HepG2 (cell line): ENCODE measurements at regions not wholly inside any gene's neighbourhood (a gene's known extent, or its start where the extent isn't known, plus 50 kb on each side); places are given as distances from the start of the nearest gene placed in this dataset.

ENCODE experiments used
- ATAC-seq: fragments of 200-7000 bp; cut with Tn5 transposase; 3 replicates; pipeline ENCODE4 v1.9.1; 2020; ENCODE audit warnings: mild to moderate bottlenecking, moderate library complexity
- BruUV-seq: library from RNA; stranded (reverse); fragments of 400-500 nt; replicated peaks from 2 replicates; lab custom pipeline; 2021; lab: Mats Ljungman, UMichigan
- CTCF ChIA-PET: fragments of 300-600 bp; formaldehyde crosslinking; extraction: SDS; loops from one replicate; lab custom pipeline; 2021; ENCODE audit warnings: low total read pairs, inconsistent platforms, low intra/inter-chr PET ratio; lab: Yijun Ruan, JAX
- POLR2A ChIA-PET: fragments of 350-600 bp; sonication (Branson Sonifier 250); formaldehyde crosslinking; loops from one replicate; lab custom pipeline; 2020; ENCODE audit warnings: antibody characterized with exemption, inconsistent platforms; lab: Yijun Ruan, JAX
- DNase-seq: peaks from one replicate; pipeline ENCODE4 v3.0.0-alpha.2; 2015; ENCODE audit warnings: low spot score
- FAIRE-seq: peaks from 3 replicates; lab custom pipeline; 2011; peaks lifted over from hg19 to GRCh38; lab: Jason Lieb, UNC
- H2AFZ ChIP-seq: one replicate; pipeline ENCODE4 v1.6.1; 2011; ENCODE audit warnings: low read length, inconsistent platforms
- H3K27ac ChIP-seq: fragments of 300-600 bp; 3 replicates; pipeline ENCODE4 v1.8.0; 2011; ENCODE audit warnings: mixed run types, mild to moderate bottlenecking, mixed read lengths, low read length, inconsistent platforms; ENCODE audit not compliant: insufficient read depth; ENCODE audit errors: extremely low read length
- H3K27me3 ChIP-seq, 2 experiments: fragments of 200-600 bp in 1 of 2; 2 replicates in 1 of 2; 3 replicates in 1 of 2; pipeline versions ENCODE4 v1.6.0 to v1.8.0; 2011; ENCODE audit warnings: low read length in 2 of 2, mild to moderate bottlenecking in 2 of 2, moderate library complexity in 2 of 2, inconsistent platforms in 1 of 2; ENCODE audit not compliant: insufficient read depth in 2 of 2, control insufficient read depth in 1 of 2
- H3K36me3 ChIP-seq, 2 experiments: fragments of 200-600 bp in 1 of 2; replicated peaks in 1 of 2; 2 replicates in 1 of 2; 3 replicates in 1 of 2; pipeline versions ENCODE4 v1.5.1 to v1.8.0; 2011; ENCODE audit warnings: low read length in 2 of 2, inconsistent platforms in 1 of 2; ENCODE audit not compliant: insufficient read depth in 2 of 2, control insufficient read depth in 1 of 2
- H3K4me1 ChIP-seq: 2 replicates; pipeline ENCODE4 v1.5.1; 2012; ENCODE audit warnings: low read length, inconsistent platforms; ENCODE audit not compliant: insufficient read depth
- H3K4me2 ChIP-seq: 2 replicates; pipeline ENCODE4 v1.6.0; 2011; ENCODE audit warnings: low read depth, low read length, inconsistent platforms
- H3K4me3 ChIP-seq, 3 experiments: fragments of 200-600 bp in 1 of 3; sonication (generic), shearing (Covaris generic) in 1 of 3; replicated peaks in 1 of 3; 2 replicates each; pipeline ENCODE4 v1.5.1; 2011 to 2016; ENCODE audit warnings: low read length in 3 of 3, inconsistent platforms in 2 of 3, low read depth in 2 of 3, mild to moderate bottlenecking in 2 of 3, control low read depth in 1 of 3, mixed read lengths in 1 of 3; ENCODE audit not compliant: insufficient read depth in 1 of 3
- H3K79me2 ChIP-seq: one replicate; pipeline ENCODE4 v1.6.1; 2011; ENCODE audit warnings: low read length, inconsistent platforms; ENCODE audit not compliant: insufficient read depth
- H3K9ac ChIP-seq: 2 replicates; pipeline ENCODE4 v1.6.0; 2011; ENCODE audit warnings: mild to moderate bottlenecking, low read depth, low read length, inconsistent platforms; ENCODE audit not compliant: insufficient read depth
- H3K9me3 ChIP-seq: 2 replicates; pipeline ENCODE4 v1.5.1; 2012; ENCODE audit warnings: mild to moderate bottlenecking, low read length
- H4K20me1 ChIP-seq: 2 replicates; pipeline ENCODE4 v1.6.0; 2011; ENCODE audit warnings: inconsistent platforms, mild to moderate bottlenecking, low read length, moderate library complexity; ENCODE audit not compliant: insufficient read depth
- BCL6 ChIP-seq: IDR thresholded peaks from 2 replicates; pipeline ENCODE4 v1.6.1; 2016; ENCODE audit warnings: missing genetic modification reagents, missing compliant biosample characterization
- HOXA5 ChIP-seq: sonication (generic); formaldehyde crosslinking; IDR thresholded peaks from 2 replicates; pipeline ENCODE4 v1.4.0; 2020; ENCODE audit warnings: missing genetic modification reagents
- MTA1 ChIP-seq: sonication (generic); formaldehyde crosslinking; IDR thresholded peaks from 2 replicates; pipeline ENCODE4 v1.4.0; 2020; ENCODE audit warnings: missing genetic modification reagents, mild to moderate bottlenecking, borderline replicate concordance
- ZNF224 ChIP-seq: sonication (generic); formaldehyde crosslinking; IDR thresholded peaks from 2 replicates; pipeline ENCODE4 v1.5.0; 2020; ENCODE audit warnings: mild to moderate bottlenecking, missing genetic modification reagents
- ZNF777 ChIP-seq: sonication (generic); formaldehyde crosslinking; IDR thresholded peaks from 2 replicates; pipeline ENCODE4 v1.4.0; 2020; ENCODE audit warnings: missing genetic modification reagents
- WGBS: methylation state at CpG from one replicate; pipeline ENCODE4 v1.1.6; 2017; ENCODE audit warnings: low lambda C conversion rate; 5-methylcytosine and 5-hydroxymethylcytosine counted together
- in situ Hi-C: cut with HindIII; loops from 2 replicates; pipeline ENCODE4 v1.10.0; 2017; ENCODE audit warnings: low pct_unique_long_range_greater_than_20kb; ENCODE audit not compliant: extremely low pct_ligation_motif_present
- intact Hi-C: fragments of 100-400 bp; cut with micrococcal nuclease; formaldehyde crosslinking; loops from one replicate; pipeline ENCODE4 v1.10.0; 2022; ENCODE audit not compliant: unreplicated experiment
- TF ChIP-seq, protein P1 (sequence below): sonication (generic); formaldehyde crosslinking; IDR thresholded peaks from 2 replicates; pipeline ENCODE4 v1.4.0; 2020; ENCODE audit warnings: low read depth, mild to moderate bottlenecking, missing genetic modification reagents

DNA sequence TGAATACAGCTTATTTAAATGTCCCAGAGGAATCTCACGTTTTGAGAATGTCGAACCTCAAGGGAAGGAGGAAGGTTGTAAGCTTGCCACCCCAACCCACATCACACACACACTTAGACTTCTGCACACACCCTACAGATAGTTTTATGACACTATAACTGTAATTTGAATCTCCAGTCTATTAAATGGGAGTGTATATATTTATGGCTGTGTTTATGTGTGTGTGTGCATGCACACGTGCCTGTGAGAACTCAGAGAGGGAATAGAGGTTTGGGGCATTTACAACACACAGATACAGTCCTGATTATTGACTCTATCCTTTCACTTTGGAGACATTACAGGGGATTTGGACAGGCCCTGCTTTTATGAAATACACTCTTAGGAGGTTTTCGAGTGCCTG, 171.5 kb upstream of the MAF start:
- H3K4me1 ChIP-seq = peaks cover 33% of the 10 kb centered on the region
- DNase-seq = no peak
- POLR2A ChIA-PET = no interaction called here
- no peak for ATAC-seq
- no peaks in the 10 kb centered on the region for H3K36me3 ChIP-seq
- peaks cover 0 to 24% of the 10 kb centered on the region in 2 experiments; a peak in 2 of 5 replicates for H3K27me3 ChIP-seq
- BruUV-seq = no TSS peak
- in situ Hi-C loops (no loop called here), intact Hi-C loops (loop anchor here (5.0 kb wide), 1 partner anchor 170 kb away; the partner anchor contains the start of gene MAF)
- WGBS = 33% methylated on average over 4 of the region's 4 CpGs
- FAIRE-seq = no peak
- no peaks in the 10 kb centered on the region for H4K20me1 ChIP-seq
- CTCF ChIA-PET = no interaction called here
- H3K79me2 ChIP-seq = no peaks in the 10 kb centered on the region
- H3K9me3 ChIP-seq = no peaks in the 10 kb centered on the region
- no peak overlapping the region for H3K9ac ChIP-seq
- TF ChIP-seq MTA1 (CRISPR knock-in tag) = no peak
- TF ChIP-seq BCL6 (CRISPR knock-in tag) = no peak
- TF ChIP-seq HOXA5 (CRISPR knock-in tag) = no peak
- TF ChIP-seq ZNF777 (CRISPR knock-in tag) = no peak
- no peak for TF ChIP-seq ZNF224 (CRISPR knock-in tag)
- TF ChIP-seq, protein P1, sequence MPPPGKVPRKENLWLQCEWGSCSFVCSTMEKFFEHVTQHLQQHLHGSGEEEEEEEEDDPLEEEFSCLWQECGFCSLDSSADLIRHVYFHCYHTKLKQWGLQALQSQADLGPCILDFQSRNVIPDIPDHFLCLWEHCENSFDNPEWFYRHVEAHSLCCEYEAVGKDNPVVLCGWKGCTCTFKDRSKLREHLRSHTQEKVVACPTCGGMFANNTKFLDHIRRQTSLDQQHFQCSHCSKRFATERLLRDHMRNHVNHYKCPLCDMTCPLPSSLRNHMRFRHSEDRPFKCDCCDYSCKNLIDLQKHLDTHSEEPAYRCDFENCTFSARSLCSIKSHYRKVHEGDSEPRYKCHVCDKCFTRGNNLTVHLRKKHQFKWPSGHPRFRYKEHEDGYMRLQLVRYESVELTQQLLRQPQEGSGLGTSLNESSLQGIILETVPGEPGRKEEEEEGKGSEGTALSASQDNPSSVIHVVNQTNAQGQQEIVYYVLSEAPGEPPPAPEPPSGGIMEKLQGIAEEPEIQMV (CRISPR knock-in tag) = no peak
- no peak overlapping the region for H3K4me2 ChIP-seq
- H2AFZ ChIP-seq = no peak overlapping the region
- H3K27ac ChIP-seq = no peak overlapping the region
- H3K4me3 ChIP-seq = no peak overlapping the region
